GM18868 (cell line): ENCODE measurements at regions not wholly inside any gene's neighbourhood (a gene's known extent, or its start where the extent isn't known, plus 50 kb on each side); places are given as distances from the start of the nearest gene placed in this dataset.
"Not testable (repeated sequence)": the region's sequence is repeated elsewhere in the genome, so short reads cannot be mapped to it uniquely, and the experiment has no call there.

ENCODE experiments used
- ATAC-seq: cut with Tn5 transposase; IDR thresholded peaks from one replicate; pipeline ENCODE4 v1.9.1; 2021; ENCODE audit warnings: mild to moderate bottlenecking, moderate library complexity; ENCODE audit not compliant: unreplicated experiment

DNA sequence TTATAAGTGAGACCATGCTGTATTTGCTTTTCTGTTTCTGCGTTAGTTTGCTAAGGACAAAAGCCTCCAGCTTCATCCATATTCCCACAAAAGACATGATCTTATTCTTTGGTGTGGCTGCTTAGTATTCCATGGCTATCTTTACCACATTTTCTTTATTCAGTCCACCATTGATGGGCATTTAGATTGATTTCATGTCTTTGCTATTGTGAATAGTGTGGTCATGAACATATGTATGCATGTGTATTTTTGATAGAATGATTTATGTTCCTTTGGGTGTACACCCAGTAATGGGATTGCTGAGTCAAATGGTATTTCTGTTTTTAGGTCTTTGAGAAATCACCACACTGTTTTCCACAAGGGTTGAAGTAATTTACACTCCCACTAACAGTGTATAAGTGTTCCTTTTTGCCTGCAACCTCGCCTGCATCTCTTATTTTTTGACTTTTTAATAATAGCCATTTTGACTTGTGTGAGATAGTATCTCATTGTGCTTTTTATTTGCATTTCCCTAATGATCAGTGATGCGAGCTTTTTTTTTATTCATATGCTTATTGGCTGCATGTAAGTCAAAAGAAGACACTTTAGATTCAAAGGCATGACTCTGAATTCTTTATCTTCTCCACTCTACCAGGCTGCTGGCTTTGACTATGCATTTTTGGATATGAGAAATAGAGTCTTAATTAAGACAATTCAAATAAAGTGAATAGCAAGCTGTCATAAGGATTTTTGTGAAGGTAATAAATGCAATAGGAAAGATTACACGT lies 183.3 kb upstream of the SYNPR start:
- ATAC-seq = no peak

DNA sequence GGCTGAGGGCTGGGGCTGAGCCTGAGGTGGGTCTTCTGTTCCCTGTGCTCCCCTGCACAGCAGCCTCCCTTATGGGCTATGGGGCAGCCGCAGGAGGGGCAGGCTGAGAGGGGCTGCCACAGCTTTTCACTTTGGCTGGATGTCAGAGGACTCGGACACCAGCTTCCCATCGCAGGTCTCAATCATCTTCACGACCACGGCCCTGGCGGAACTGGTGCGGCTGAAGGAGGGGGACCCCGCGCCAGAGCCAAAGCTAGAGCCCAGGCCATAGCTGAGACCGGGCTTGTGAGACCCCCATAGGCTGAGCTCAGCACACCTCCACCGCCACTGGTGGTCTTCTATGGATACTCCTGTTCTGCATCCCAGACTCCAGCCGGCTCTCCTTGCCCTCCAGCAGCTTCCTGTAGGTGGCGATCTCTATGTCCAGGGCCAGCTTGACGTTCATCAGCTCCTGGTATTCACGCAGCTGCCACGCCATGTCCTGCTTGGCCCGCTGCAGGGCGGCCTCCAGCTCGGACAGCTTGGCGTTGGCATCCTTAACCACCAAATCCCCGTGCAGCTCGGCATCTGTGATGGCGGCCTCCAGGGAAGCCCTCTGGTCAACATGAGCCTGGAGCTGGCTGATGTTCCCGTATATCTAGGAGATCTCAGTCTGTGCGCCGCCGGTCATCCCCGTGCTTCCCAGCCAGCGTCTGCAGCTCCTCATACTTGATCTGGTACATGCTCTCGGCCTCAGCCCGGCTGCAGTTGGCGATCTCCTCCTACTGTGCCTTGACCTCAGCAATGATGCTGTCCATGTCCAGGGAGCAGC lies 181.7 kb upstream of the SYNPR start:
- no peak for ATAC-seq

DNA sequence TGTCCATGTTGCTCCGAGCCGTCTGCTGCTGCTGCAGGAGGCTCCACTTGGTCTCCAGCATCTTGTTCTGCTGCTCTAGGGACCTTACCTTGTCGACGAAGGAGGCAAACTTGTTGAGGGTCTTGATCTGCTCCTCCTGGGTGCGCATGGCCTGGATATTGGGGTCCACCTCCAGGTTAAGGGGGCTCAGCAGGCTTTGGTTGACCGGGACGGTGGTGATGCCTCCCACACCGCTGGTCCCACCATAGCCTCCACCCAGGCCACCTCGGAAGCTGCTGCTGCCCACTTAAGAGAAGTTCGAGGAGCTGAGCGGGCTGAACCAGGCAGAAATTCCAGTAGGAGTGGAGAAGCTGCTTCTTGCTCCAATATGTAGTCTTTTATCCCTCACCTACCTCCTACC lies 180.7 kb upstream of the SYNPR start:
- ATAC-seq = no peak

DNA sequence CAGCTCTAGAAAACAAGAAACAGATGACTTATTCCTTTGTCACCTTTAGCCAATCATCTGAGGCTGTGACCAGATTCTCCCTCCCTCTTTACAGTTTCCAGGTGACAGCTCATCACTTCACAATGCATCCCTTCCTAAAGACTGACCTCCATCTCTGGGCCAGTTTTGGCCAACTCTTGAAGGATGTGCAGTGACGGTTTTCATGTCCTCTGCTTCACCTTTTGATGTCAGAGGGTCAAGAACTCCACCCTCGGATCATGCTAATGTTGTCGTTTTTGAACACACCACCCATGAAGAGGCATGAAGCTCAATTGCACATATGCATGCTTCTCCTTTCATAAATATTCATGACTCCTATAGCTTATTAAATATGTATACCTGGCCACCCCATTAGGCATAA lies 161.2 kb upstream of the SYNPR start:
- no peak for ATAC-seq

DNA sequence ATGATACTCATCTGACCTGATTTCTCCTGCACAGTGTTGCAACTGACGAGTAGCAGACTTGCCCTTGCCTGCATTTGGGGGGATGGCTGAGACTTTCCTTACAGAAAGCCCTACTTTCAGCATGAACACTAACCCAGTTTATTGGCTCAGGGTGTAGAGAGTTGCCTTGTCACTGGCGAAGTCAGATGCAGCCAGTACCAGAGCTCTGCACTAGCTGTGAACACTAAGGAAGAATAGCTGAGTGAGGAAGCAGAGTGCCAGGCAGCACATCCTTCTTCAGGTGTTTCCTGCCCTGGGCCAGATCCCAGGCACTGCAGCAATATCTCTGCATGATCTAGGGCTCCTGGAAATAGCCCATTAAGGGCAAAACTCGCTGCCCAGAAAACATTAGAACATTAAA lies 154.0 kb upstream of the SYNPR start:
- no peak for ATAC-seq

DNA sequence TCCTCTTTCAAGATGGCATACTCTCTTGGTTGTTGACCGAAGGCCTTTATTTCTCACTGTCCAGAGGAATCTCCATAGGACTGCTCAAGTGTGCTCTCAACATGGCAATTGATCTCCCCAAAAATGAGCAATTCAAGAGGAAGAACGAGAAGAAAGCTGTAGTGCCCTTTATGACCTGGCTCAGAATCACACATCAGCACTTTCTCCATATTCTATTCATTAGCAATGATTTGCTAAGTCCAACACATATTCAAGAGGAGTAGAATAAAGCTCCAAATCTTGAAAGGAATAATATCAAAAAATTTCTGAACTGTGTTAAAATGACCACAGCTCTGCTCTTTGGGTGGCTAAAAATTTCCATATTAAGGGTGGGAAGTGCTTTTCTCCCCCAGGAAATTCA lies 151.6 kb upstream of the SYNPR start:
- ATAC-seq = no peak

DNA sequence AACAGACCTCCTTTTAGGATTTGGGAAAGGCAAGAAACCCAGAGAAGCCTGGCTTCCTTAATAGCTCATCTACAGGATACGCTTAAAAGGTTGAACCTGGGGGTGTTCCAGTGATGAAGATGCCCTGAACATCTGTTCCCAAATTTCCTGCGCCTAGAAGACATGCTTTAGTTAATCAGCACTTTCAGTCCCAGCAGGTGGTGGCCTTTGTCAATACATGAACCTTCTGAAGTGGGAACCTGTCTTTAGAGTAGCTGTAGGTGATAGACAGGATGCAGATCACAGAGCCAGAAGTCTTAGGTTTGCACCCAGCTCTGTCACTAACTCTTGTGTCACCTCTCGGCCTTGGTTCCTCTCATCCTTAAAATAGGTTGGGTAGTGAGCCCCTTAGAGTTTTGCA lies 149.7 kb upstream of the SYNPR start:
- ATAC-seq = no peak

DNA sequence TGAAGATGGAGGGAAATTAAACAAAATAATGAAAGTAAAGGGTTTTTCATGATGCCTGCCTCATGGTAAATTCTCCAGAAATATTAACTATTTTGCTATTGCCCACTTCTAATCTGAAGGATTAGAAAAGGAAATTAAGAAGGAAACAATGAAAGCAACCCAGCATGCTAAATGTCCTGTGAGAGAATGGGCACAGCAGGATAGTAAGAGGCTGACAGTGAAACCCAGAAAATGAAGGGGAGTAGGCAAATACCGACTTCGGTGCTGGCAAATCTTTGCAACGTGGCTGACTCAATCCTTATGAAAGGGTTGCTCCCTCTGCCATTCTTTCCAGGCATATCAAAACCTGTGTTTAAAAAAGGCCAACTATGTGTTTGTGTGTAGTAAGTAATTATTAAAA lies 147.5 kb upstream of the SYNPR start:
- no peak for ATAC-seq

DNA sequence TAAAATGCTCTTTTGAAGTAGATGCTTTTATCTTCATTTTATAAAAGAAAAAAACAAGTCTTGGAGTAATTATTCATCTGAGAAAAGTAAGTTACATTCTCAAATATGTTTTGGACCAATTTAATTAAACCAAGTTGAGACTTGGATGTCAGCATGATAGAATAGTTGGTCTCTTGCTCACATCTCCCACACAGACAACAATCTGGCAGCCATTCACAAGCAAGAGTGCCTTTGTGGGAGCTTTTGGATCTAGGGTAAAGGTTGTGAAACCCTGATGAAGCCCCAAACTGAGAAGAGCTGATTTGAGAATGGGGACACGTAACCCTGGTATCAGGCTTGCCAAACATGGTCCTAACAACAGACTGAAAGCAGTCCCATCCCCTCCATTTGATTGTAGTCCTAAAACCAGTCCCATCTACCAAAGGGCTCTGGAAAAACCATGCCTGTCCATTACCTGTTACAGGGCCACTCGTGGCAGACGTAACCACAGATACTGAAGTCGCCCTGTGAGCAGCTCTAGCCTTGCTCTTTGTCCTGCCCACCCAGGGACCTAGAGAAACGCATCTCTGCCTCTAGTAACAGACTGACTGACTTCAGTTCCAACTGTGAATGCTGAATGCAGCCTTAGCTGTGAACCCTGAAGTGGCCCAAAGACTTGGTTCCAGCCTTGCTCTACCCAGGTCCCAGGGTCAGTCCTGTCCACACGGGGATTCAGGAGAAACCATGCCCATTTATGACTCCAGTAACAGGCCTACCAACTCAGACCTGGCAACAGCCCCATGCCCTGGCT lies 145.5 kb upstream of the SYNPR start:
- ATAC-seq = no peak

DNA sequence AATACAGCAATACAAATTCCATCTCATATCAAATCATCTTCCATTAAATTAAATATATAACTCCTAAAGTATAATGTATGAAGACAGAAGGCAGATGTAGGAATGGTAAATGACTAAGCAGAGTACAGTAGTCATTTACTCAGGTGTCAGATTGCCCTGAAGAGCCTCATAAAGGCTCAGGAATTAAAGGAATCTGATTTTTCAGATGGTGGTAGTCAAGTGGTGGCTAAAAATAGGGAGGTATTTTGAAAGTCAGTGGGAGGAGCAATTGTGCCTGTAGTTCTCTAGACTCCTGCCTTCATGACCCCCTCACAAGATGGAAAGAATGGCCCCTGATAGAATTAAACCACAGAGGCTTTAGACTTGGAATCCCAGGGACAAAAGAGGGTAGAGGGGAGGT lies 142.7 kb upstream of the SYNPR start:
- ATAC-seq = no peak

DNA sequence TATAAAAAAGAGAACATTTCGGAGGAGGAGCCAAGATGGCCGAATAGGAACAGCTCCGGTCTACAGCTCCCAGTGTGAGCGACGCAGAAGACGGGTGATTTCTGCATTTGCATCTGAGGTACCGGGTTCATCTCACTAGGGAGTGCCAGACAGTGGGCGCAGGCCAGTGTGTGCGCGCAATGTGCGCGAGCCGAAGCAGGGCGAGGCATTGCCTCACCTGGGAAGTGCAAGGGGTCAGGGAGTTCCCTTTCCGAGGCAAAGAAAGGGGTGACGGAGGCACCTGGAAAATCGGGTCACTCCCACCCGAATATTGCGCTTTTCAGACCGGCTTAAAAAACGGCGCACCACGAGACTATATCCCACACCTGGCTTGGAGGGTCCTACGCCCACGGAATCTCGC lies 141.9 kb upstream of the SYNPR start:
- ATAC-seq = not testable (repeated sequence)

DNA sequence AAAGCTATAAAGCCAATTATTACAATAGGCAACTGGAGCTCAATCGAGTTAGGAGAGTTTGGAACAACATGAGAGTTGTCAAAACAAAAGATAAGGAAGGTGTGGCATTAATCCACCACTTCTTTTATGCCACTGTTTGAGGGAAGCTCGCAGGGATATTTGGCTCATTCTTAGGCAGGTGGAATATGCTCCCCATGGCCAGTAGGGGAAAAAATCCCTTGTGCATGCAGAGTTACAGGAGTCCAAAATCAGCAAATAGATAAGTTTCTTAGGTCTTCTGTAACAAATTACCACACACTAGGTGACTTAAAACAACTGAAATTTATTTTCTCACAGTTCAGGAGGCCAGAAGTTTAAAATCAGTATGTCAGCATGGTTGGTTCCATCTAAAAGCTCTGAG lies 135.4 kb upstream of the SYNPR start:
- no peak for ATAC-seq

DNA sequence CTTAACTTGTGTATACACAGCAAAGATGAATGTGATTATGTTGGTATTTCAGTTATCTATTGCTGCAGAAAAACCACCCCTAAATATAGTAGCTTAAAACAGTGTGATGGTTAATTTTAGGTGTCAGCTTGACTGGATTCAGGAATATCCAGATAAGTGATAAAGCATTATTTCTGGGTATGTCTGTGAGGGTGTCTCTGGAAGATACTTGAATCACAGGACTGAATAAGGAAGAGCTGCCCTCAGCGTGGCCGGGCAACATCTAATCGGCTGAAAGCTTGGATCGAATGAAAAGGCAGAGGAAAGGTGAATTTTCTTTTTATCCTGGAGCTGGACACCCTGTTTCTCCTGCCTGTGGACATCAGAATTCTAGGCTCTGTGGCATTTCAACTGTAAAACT lies 132.0 kb upstream of the SYNPR start:
- no peak for ATAC-seq

DNA sequence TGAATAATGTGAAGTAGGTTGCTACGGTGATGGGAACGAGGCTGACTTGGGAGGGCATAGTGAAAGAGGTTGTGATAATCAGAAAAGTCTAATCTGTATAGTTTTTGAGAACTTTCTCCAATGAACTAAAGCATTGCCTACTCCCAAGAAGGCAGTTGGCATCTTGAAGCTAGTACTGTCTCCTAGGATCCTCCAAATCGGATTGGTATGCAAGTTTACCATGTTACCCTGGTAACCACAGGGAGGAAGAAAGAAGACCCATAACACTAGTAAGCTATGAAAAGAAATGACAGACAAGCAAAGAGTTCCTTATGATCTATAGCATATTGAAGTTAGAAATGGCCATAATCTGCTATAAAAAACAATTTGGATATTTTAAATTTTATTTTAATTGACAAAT lies 127.2 kb upstream of the SYNPR start:
- ATAC-seq = no peak

DNA sequence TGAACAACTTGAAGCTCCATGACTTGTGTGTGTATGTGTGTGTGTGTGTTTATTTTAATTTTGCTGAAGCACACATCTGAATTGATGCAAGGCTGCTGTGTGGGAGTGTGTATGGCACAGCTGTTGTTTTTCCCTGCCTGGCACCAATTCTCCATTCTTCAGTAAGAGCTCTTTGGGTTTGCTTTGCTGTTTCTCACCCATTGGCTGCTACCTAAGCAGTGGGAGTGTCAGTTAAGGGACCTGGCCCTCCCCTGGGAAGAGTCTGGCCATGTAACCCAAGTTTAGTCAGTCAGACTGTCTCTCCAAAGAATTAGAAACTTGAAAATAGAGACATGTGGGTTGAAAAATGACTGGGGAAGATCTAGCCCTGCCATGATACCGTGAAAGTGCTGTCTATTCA lies 126.2 kb upstream of the SYNPR start:
- no peak for ATAC-seq

DNA sequence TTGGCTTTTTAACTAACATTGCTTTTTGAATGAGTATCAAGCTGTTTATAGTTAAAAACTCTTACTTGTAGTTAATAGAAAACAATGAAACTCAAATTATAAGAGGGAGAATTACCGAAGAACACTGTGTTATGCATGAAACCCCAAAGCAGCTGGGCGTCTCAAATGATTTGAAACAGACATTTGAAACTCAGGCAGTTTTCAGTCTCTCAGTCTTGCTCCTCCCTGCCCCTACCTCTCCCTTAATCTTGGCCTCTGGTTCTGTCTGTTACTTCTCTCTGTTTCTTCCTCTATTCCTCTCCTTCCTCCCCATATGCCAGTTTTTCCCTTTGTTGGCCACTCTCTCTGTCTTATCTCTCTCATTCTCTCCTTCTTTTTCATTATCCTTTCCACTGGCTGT lies 118.3 kb upstream of the SYNPR start:
- no peak for ATAC-seq

DNA sequence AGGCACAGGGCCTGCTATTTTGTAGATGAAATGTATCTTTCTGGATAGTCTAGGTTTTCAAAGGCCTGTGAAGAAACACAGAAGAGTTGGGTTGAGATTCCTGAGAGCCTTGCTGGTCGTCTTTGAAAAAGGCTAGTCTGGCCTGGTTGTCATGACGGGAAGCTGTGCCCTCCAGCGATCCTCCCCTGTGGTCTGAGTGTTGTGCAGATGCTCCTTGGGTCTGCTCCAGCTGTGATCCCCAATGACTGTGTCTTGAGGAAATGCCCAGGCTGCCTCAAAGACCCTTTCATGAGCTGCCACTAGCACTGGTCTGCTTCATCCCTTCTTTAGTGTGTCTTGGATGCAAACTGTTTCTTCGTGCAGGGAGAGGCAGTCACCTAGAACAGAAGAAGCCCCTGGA lies 111.0 kb upstream of the SYNPR start:
- no peak for ATAC-seq

DNA sequence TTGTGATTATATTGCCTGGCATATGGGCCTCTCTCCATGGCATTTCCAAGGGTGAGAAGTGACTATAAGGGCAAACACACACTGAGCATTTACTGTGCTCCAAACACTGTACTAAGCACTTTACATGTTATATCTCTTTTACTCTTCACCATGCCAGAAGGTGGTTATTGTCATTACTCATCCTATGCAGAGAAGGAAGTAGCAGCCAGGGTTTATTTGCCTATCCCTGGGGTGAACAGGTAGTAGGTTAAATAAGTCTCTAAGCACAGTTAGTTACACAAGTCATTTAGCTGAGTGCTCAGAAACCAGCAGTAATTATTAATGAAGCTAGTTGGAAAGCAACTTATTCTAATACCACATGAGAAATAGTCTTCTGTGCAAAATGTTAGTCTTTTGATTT lies 109.9 kb upstream of the SYNPR start:
- ATAC-seq = no peak

DNA sequence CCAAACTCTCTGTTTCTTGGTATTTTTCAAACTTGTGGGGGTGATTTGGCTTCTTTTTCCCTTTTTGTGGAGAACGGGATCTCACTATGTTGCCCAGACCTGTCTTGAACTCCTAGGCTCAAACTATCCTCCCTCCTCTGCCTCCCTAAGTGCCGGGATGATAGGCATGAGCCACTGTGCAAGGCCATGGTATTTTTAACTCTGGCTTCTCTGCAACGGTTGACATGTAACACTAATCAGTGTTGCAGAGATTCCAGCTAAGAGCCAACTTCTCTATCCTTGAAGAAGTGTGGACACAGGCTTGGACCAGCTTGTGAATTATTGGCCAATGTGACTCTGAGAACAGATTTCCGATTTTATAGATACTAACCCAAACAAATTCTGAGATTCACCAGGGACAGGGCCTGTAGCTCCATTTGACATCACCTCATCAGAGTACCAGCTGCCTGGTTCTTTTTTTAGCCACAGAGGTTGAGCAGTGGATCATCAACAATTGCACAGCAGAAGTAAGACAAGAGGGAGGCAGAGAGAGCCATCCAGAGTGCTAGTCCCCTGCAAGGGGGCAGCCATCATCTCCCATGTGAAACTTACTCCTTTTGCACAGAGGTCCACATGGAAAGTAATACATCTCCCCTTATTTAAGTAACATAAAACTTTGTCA lies 98.1 kb upstream of the SYNPR start:
- ATAC-seq = no peak

DNA sequence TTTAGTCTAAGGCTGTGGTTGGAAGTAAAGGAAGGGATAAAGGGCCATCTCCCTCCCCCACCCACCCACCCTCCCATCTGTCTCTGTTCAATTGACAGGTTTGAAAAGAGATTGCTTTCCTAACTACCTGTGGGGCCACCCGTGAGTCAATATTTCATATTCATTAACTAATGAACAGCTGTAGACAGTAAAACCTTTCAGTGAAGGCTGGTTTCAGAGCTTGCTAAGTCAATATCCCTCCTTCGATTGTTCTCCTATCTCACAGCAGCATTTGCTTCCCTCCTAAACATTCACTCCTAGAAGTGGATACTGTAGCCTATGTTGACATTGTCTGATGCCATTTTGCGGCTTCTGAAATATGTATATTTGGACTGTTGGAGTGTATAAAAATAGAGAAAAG lies 85.9 kb upstream of the SYNPR start:
- ATAC-seq = no peak

DNA sequence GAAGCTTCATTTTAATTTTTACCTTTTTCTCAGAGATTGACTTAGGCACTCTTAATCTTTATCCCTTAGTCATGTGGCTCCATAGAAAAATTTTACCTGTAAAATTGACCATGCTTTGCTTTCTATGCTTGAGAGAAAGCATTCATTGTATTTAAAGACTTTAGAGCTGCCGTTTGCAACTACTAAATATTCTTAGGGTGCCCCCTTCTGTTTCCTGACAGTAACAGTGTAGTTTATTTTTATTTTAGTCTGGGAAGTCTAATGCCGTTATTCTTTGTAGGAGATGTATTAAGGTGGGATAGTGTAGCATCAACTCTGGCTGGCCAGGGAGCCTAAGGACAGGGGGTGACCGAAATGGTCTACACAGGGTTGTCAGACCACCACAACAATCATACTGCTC lies 84.5 kb upstream of the SYNPR start:
- ATAC-seq = no peak
